ENCODE measurements at regions not wholly inside any gene's neighbourhood (a gene's known extent, or its start where the extent isn't known, plus 50 kb on each side); places are given as distances from the start of the nearest gene placed in this dataset.

DNA sequence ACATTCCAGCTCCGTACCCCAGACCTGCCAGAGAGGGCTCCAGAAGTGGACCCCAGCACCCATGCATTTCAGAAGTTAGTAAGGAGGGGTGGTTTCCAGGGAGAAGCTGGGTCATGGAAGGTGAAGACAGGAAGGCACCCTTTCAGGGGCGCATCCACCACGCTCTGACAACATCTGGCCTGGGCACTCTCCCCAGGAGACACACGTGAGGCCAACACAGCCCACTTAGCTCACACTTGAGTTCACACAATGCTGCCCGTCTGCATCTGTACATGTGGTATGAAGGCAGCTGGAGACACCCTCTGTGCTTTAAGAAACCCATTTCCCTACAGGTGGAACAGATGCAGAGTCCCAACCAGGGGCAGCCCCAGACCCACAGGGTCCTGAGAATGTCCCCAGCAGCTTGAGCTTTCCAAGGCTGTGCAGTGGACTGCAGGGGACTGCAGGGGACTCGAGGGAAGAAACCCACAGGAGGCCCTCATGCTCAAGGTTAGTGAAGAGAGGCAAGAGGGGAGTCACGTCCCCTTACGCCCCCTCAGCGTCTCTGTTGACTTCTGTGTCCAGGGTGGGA is 326.8 kb upstream of the IRX1 start:
- TF ChIP-seq, protein P1, sequence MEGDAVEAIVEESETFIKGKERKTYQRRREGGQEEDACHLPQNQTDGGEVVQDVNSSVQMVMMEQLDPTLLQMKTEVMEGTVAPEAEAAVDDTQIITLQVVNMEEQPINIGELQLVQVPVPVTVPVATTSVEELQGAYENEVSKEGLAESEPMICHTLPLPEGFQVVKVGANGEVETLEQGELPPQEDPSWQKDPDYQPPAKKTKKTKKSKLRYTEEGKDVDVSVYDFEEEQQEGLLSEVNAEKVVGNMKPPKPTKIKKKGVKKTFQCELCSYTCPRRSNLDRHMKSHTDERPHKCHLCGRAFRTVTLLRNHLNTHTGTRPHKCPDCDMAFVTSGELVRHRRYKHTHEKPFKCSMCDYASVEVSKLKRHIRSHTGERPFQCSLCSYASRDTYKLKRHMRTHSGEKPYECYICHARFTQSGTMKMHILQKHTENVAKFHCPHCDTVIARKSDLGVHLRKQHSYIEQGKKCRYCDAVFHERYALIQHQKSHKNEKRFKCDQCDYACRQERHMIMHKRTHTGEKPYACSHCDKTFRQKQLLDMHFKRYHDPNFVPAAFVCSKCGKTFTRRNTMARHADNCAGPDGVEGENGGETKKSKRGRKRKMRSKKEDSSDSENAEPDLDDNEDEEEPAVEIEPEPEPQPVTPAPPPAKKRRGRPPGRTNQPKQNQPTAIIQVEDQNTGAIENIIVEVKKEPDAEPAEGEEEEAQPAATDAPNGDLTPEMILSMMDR (IDR thresholded peaks at IDR 0.05; ENCODE audit: unreplicated experiment) = no peak
- H3K9me3 Mint-ChIP-seq (ENCODE audit: low read depth) = no peaks in the 10 kb centered on the region
- no peak overlapping the region for H3K27ac Mint-ChIP-seq
- peaks cover 23% of the 10 kb centered on the region for H3K27me3 Mint-ChIP-seq
- DNase-seq (ENCODE audit: low spot score, unreplicated experiment) = no peak
- H3K4me1 Mint-ChIP-seq (ENCODE audit: low read depth) = no peaks in the 10 kb centered on the region
- no peaks in the 10 kb centered on the region for H3K36me3 Mint-ChIP-seq (ENCODE audit: insufficient read depth)
- H3K4me3 Mint-ChIP-seq (ENCODE audit: low read depth) = no peak overlapping the region

DNA sequence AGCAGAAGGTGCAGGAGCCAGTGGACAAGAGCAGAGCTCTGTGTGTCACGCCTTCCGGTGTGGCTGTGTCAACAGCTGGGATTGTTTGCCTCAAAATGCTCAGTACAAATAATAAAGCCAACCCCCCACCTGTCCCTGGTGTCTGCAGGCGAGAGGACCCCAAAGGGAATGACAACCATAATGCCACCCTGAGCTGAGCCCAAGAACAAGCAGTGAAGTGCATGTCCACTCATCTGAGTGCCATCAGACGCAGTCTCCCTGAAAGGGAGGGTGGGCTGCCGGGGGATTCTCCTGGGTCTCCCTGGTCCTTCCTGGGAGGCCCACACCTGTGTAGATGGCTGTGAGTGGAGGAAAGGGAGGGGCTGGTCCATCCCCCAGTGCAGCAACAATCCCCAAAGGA is 328.8 kb upstream of the IRX1 start:
- no peaks in the 10 kb centered on the region for H3K9me3 Mint-ChIP-seq (ENCODE audit: low read depth)
- H3K4me3 Mint-ChIP-seq (ENCODE audit: low read depth) = no peak overlapping the region
- TF ChIP-seq, protein P1 (IDR thresholded peaks at IDR 0.05; ENCODE audit: unreplicated experiment) = no peak
- no peaks in the 10 kb centered on the region for H3K4me1 Mint-ChIP-seq (ENCODE audit: low read depth)
- no peaks in the 10 kb centered on the region for H3K36me3 Mint-ChIP-seq (ENCODE audit: insufficient read depth)
- H3K27ac Mint-ChIP-seq = no peak overlapping the region
- H3K27me3 Mint-ChIP-seq = peaks cover 15% of the 10 kb centered on the region
- DNase-seq (ENCODE audit: low spot score, unreplicated experiment) = no peak

DNA sequence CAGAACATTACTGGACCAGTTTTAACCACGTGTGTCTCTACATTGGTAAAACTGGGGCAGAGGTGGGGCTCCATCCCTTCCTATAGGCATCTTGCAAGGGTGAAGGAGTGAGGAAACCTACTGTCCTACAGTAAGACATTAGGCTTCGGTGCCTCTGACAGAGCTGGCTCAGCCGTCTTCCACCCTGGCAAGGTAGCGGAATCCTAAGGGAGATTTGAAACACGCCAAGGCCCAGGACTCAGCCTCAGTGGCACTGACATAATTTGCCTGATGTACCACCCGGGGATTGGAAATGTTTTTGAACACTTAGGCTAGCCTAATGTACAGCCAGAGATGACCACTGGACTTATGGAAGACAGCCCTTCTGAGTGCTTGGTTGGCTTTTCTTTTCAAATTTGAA is 329.7 kb upstream of the IRX1 start:
- no peak overlapping the region for H3K4me3 Mint-ChIP-seq (ENCODE audit: low read depth)
- peaks cover 14% of the 10 kb centered on the region for H3K27me3 Mint-ChIP-seq
- no peaks in the 10 kb centered on the region for H3K9me3 Mint-ChIP-seq (ENCODE audit: low read depth)
- TF ChIP-seq, protein P1 (IDR thresholded peaks at IDR 0.05; ENCODE audit: unreplicated experiment) = no peak
- H3K27ac Mint-ChIP-seq = no peak overlapping the region
- no peaks in the 10 kb centered on the region for H3K36me3 Mint-ChIP-seq (ENCODE audit: insufficient read depth)
- H3K4me1 Mint-ChIP-seq (ENCODE audit: low read depth) = no peaks in the 10 kb centered on the region
- DNase-seq (ENCODE audit: low spot score, unreplicated experiment) = no peak

DNA sequence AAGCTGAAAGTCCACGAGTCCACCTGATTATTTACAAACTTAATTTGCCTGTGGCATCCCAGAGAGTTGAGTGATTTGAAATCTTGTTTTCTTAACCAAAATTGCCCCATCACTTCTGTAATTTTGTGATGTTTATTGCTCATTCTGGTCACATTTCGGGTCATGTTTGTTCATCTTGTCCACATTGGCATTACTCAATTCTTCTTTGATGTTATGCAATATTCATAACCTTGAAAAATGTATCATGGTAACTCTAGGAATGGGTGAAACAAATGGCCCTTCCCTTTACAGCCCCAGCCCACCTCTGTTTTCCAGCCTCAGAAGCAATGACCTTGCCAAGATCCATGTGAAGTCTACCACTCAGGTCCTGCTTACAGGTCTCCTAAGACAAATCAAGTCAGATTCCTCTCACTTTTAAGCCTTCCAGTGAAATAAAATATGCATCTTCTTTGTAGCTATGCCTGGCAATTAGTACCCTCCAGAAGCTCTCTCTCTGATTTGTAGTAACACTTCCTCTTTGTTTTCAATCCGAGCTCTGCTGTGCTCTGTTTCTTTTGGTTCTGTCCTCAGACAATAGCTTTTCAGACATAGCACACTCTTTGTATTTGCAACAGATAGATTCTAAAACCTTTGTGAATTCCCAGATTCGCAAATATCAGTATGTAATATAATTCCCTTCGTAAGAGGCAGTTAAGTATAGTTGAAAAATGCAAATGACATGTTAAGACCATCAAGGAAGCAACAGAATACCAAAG is 330.3 kb upstream of the IRX1 start:
- no peak for DNase-seq (ENCODE audit: low spot score, unreplicated experiment)
- Mint-ChIP-seq H3K4me3 (ENCODE audit: low read depth) (no peak overlapping the region), H3K4me1 (ENCODE audit: low read depth) (no peaks in the 10 kb centered on the region), H3K9me3 (ENCODE audit: low read depth) (no peaks in the 10 kb centered on the region), H3K27ac (no peak overlapping the region), H3K27me3 (peaks cover 12% of the 10 kb centered on the region), H3K36me3 (ENCODE audit: insufficient read depth) (no peaks in the 10 kb centered on the region)
- TF ChIP-seq, protein P1 (IDR thresholded peaks at IDR 0.05; ENCODE audit: unreplicated experiment) = no peak

DNA sequence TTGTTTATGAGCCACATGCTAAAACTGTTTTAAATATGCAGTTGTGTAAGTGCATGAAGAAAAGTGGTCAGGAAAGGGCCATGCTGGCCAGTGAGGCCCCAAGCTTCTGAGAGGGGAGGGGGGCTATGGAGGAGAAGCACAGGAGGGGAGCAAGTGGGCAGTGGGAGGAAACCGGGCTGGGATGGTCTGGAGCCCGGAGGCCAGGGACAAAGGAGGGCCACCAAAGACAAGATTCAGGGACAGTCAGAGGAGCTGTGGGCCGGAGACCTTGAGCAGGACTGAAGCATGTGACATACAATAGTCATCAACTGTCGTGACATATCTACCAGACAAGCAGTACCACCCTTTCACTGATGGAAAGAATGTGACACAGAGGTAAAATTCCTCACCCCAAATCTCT is 333.2 kb upstream of the IRX1 start:
- Mint-ChIP-seq H3K4me3 (ENCODE audit: low read depth) (no peak overlapping the region), H3K9me3 (ENCODE audit: low read depth) (no peaks in the 10 kb centered on the region), H3K36me3 (ENCODE audit: insufficient read depth) (no peaks in the 10 kb centered on the region), H3K4me1 (ENCODE audit: low read depth) (no peaks in the 10 kb centered on the region), H3K27me3 (peaks cover 9% of the 10 kb centered on the region), H3K27ac (no peak overlapping the region)
- TF ChIP-seq, protein P1 (IDR thresholded peaks at IDR 0.05; ENCODE audit: unreplicated experiment) = no peak
- no peak for DNase-seq (ENCODE audit: low spot score, unreplicated experiment)
